22Rv1 (cell line): ENCODE measurements at regions not wholly inside any gene's neighbourhood (a gene's known extent, or its start where the extent isn't known, plus 50 kb on each side); places are given as distances from the start of the nearest gene placed in this dataset.

ENCODE experiments used
- ZFX ChIP-seq: fragments of 450-650 bp; IDR thresholded peaks from 2 replicates; pipeline ENCODE4 v1.6.1; 2017; ENCODE audit warnings: antibody characterized with exemption, borderline replicate concordance
- TF ChIP-seq, protein P1 (sequence below): fragments of 450-650 bp; IDR thresholded peaks from 2 replicates; pipeline ENCODE4 v1.5.1; 2017; ENCODE audit warnings: mild to moderate bottlenecking

- TF ChIP-seq, protein P1, sequence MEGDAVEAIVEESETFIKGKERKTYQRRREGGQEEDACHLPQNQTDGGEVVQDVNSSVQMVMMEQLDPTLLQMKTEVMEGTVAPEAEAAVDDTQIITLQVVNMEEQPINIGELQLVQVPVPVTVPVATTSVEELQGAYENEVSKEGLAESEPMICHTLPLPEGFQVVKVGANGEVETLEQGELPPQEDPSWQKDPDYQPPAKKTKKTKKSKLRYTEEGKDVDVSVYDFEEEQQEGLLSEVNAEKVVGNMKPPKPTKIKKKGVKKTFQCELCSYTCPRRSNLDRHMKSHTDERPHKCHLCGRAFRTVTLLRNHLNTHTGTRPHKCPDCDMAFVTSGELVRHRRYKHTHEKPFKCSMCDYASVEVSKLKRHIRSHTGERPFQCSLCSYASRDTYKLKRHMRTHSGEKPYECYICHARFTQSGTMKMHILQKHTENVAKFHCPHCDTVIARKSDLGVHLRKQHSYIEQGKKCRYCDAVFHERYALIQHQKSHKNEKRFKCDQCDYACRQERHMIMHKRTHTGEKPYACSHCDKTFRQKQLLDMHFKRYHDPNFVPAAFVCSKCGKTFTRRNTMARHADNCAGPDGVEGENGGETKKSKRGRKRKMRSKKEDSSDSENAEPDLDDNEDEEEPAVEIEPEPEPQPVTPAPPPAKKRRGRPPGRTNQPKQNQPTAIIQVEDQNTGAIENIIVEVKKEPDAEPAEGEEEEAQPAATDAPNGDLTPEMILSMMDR, result no peak
- no peak for TF ChIP-seq ZFX
These were observed 246.8 kb upstream of the KCNG1 start for GRCh38 chr20:51269671-51270070.
